ENCODE measurements at regions not wholly inside any gene's neighbourhood (a gene's known extent, or its start where the extent isn't known, plus 50 kb on each side); places are given as distances from the start of the nearest gene placed in this dataset.

- in situ Hi-C loops (cut with MboI; ENCODE audit: low pct_unique_long_range_greater_than_20kb, low sequenced_read_pairs, unreplicated experiment) = no loop called here
- TF ChIP-seq CTCF (IDR thresholded peaks at IDR 0.05; ENCODE audit: extremely low read depth, insufficient read depth, missing control alignments) = no peak
- no peak for DNase-seq (ENCODE audit: low spot score)
These were observed 250.5 kb upstream of the PCDH15 start for GRCh38 chr10:55051515-55051914.

- in situ Hi-C loops (cut with MboI; ENCODE audit: low pct_unique_long_range_greater_than_20kb, low sequenced_read_pairs, unreplicated experiment) = no loop called here
- TF ChIP-seq CTCF (IDR thresholded peaks at IDR 0.05; ENCODE audit: extremely low read depth, insufficient read depth, missing control alignments) = no peak
- no peak for DNase-seq (ENCODE audit: low spot score)
These were observed 247.9 kb upstream of the PCDH15 start for GRCh38 chr10:55048830-55049498.

GRCh38 chr10:55043540-55043939 is 242.5 kb upstream of the PCDH15 start:
- DNase-seq (ENCODE audit: low spot score) = no peak
- TF ChIP-seq CTCF (IDR thresholded peaks at IDR 0.05; ENCODE audit: extremely low read depth, insufficient read depth, missing control alignments) = no peak
- in situ Hi-C loops (cut with MboI; ENCODE audit: low pct_unique_long_range_greater_than_20kb, low sequenced_read_pairs, unreplicated experiment) = no loop called here

- in situ Hi-C loops (cut with MboI; ENCODE audit: low pct_unique_long_range_greater_than_20kb, low sequenced_read_pairs, unreplicated experiment) = no loop called here
- DNase-seq (ENCODE audit: low spot score) = no peak
- no peak for TF ChIP-seq CTCF (IDR thresholded peaks at IDR 0.05; ENCODE audit: extremely low read depth, insufficient read depth, missing control alignments)
These were observed 232.0 kb upstream of the PCDH15 start for GRCh38 chr10:55033061-55033460.

- DNase-seq (ENCODE audit: low spot score) = no peak
- TF ChIP-seq CTCF (IDR thresholded peaks at IDR 0.05; ENCODE audit: extremely low read depth, insufficient read depth, missing control alignments) = no peak
- in situ Hi-C loops (cut with MboI; ENCODE audit: low pct_unique_long_range_greater_than_20kb, low sequenced_read_pairs, unreplicated experiment) = no loop called here
These were observed 223.7 kb upstream of the PCDH15 start for GRCh38 chr10:55024713-55025112.

GRCh38 chr10:55019439-55019838 is 218.4 kb upstream of the PCDH15 start:
- no peak for DNase-seq (ENCODE audit: low spot score)
- no peak for TF ChIP-seq CTCF (IDR thresholded peaks at IDR 0.05; ENCODE audit: extremely low read depth, insufficient read depth, missing control alignments)
- in situ Hi-C loops (cut with MboI; ENCODE audit: low pct_unique_long_range_greater_than_20kb, low sequenced_read_pairs, unreplicated experiment) = no loop called here

Data from GM13977 (cell line).